ENCODE measurements at regions not wholly inside any gene's neighbourhood (a gene's known extent, or its start where the extent isn't known, plus 50 kb on each side); places are given as distances from the start of the nearest gene placed in this dataset.

- H2BK15ac ChIP-seq (ENCODE audit: low read depth, low read length), result no peak overlapping the region
- Mint-ChIP-seq H3K27ac (no peak overlapping the region), H3K36me3 (ENCODE audit: insufficient read depth in 1 of 3, low read depth in 3 of 3) (no peaks in the 10 kb centered on the region), H3K4me3 (no peak overlapping the region), H3K4me1 (no peaks in the 10 kb centered on the region), H3K9me3 (peaks cover 0 to 4% of the 10 kb centered on the region in 2 experiments; a peak in 2 of 5 replicates), H3K27me3 (ENCODE audit: low read depth) (no peaks in the 10 kb centered on the region)
- H3K18ac ChIP-seq (ENCODE audit: insufficient read length, low read depth, low read length), result no peak overlapping the region
- H3K14ac ChIP-seq (ENCODE audit: insufficient read depth, low read length), result no peak overlapping the region
- H2BK5ac ChIP-seq (ENCODE audit: insufficient read length, low read length), result no peak overlapping the region
- no peak overlapping the region for H3K9ac ChIP-seq (ENCODE audit: extremely low read depth, insufficient read length, low read length)
- no peak overlapping the region for H3T11ph ChIP-seq (ENCODE audit: low read length)
- H3K4ac ChIP-seq (ENCODE audit: low read depth, low read length), result no peak overlapping the region
- H2BK20ac ChIP-seq (ENCODE audit: low read depth, low read length, poor library complexity, severe bottlenecking), result no peak overlapping the region
- H3K79me1 ChIP-seq (ENCODE audit: insufficient read depth, low read depth, low read length, poor library complexity, severe bottlenecking), result no peaks in the 10 kb centered on the region
- WGBS (ENCODE audit: extremely low coverage, insufficient read length, low lambda C conversion rate), result no CpG with 5 or more reads among the region's 4 CpGs
- no peaks in the 10 kb centered on the region for H4K20me1 ChIP-seq (ENCODE audit: control insufficient read depth, insufficient read depth, insufficient read length)
- no peak overlapping the region for H4K5ac ChIP-seq (ENCODE audit: insufficient read length, low read depth, low read length)
- H3K79me2 ChIP-seq (ENCODE audit: insufficient read depth, low read length), result no peaks in the 10 kb centered on the region
- no peak for TF ChIP-seq CTCF (conservative IDR thresholded peaks at IDR 0.05)
- no peak overlapping the region for H2BK12ac ChIP-seq (ENCODE audit: insufficient read length, low read depth, low read length)
- no peak overlapping the region for H3K27ac ChIP-seq (ENCODE audit: insufficient read length, low read depth, low read length)
- H3K23ac ChIP-seq (ENCODE audit: insufficient read length, low read depth, low read length), result no peak overlapping the region
- H2AFZ ChIP-seq (ENCODE audit: low read length), result no peak overlapping the region
- no peaks in the 10 kb centered on the region for H3K4me1 ChIP-seq (ENCODE audit: insufficient read depth, low read length)
- no peak overlapping the region for H4K91ac ChIP-seq (ENCODE audit: insufficient read length, low read depth, low read length)
- no peak for DNase-seq
- no peak overlapping the region for H2AK5ac ChIP-seq (ENCODE audit: insufficient read length, low read length)
- no peak overlapping the region for H2BK120ac ChIP-seq (ENCODE audit: low read depth, low read length, poor library complexity, severe bottlenecking)
- no peak overlapping the region for H3K56ac ChIP-seq (ENCODE audit: insufficient read length, low read depth, low read length)
- H3K27me3 ChIP-seq (ENCODE audit: insufficient read depth, low read length), result no peaks in the 10 kb centered on the region
- no peaks in the 10 kb centered on the region for H3K23me2 ChIP-seq (ENCODE audit: insufficient read length, low read depth, low read length, poor library complexity, severe bottlenecking)
- no peaks in the 10 kb centered on the region for H3K9me3 ChIP-seq (ENCODE audit: control insufficient read depth, low read depth, low read length)
- H3K4me2 ChIP-seq (ENCODE audit: insufficient read depth, insufficient read length, low read length), result no peak overlapping the region
- no peak overlapping the region for H4K8ac ChIP-seq (replicated peaks; ENCODE audit: insufficient read length, low read depth, low read length)
These were observed 297.9 kb downstream of the RDH14 start for GRCh38 chr2:18262601-18263000.
